ENCODE measurements at regions not wholly inside any gene's neighbourhood (a gene's known extent, or its start where the extent isn't known, plus 50 kb on each side); places are given as distances from the start of the nearest gene placed in this dataset.

DNA sequence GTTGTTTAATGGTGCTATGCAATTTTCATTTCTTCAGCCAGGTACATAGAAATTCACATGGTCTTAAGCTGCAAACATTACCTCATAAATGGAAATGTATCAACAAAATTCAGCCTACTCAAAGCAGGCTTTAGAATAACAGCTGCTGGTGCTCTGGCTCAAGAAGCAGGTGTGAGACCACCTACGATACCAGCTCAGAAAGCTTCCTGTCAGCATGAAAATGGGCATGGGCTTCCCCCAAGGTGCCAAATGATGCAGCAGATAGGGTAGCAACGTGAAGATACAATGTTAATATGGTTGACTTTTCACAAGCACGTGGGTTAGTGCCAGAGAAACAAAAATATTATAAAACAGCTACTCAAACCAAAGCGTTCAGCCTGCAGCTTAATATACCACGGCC is 343.4 kb upstream of the PRICKLE1 start:
- no peak for DNase-seq (ENCODE audit: low read depth, low spot score)
- H2AFZ ChIP-seq (ENCODE audit: low read depth, low read length, poor library complexity, severe bottlenecking) = no peak overlapping the region

More for the DNA sequence above, 343.4 kb upstream of the PRICKLE1 start:
- Histone ChIP-seq H3K79me2 (ENCODE audit: insufficient read depth, low read length) (no peaks in the 10 kb centered on the region), H3K27me3 (ENCODE audit: insufficient read depth, low read length) (no peaks in the 10 kb centered on the region), H4K20me1 (ENCODE audit: insufficient read depth) (no peaks in the 10 kb centered on the region), H3K27ac (ENCODE audit: low read depth, low read length) (no peak overlapping the region), H3K4me1 (ENCODE audit: control insufficient read depth in 1 of 2, insufficient read depth in 2 of 2, low read length in 2 of 2) (no peaks in the 10 kb centered on the region), H3K9me2 (ENCODE audit: insufficient read depth) (no peaks in the 10 kb centered on the region), H3K4me2 (ENCODE audit: low read length) (no peak overlapping the region), H3K9me3 (ENCODE audit: control insufficient read depth in 1 of 2, insufficient read depth in 1 of 2, low read depth in 1 of 2, low read length in 2 of 2) (no peaks in the 10 kb centered on the region), H3K4me3 (replicated peaks in 1 of 2; ENCODE audit: low read depth in 1 of 2, low read length in 2 of 2) (no peak overlapping the region), H3K9ac (ENCODE audit: low read length) (no peak overlapping the region), H3K36me3 (ENCODE audit: control insufficient read depth in 1 of 2, insufficient read depth in 2 of 2, low read length in 2 of 2) (no peaks in the 10 kb centered on the region)
- TF ChIP-seq POLR2A (IDR thresholded peaks at IDR 0.05; ENCODE audit: borderline replicate concordance, extremely low read depth, insufficient read depth, insufficient read length) (no peak), EGR1 (IDR thresholded peaks at IDR 0.05; ENCODE audit: low read depth) (no peak), YY1 (IDR thresholded peaks at IDR 0.05; ENCODE audit: extremely low read depth, insufficient replicate concordance, low read depth, low read length) (no peak), EZH2 (IDR thresholded peaks at IDR 0.05) (no peak), FOSL1 (IDR thresholded peaks at IDR 0.05; ENCODE audit: low read depth) (no peak), CEBPB (IDR thresholded peaks at IDR 0.05; ENCODE audit: low read depth) (no peak), SIN3A (IDR thresholded peaks at IDR 0.05; ENCODE audit: low read depth) (no peak), SRF (IDR thresholded peaks at IDR 0.05; ENCODE audit: low read depth) (no peak), CTCF (IDR thresholded peaks at IDR 0.05 in 2 of 3, conservative IDR thresholded peaks at IDR 0.05 in 1 of 3; ENCODE audit: borderline replicate concordance in 1 of 3, insufficient read depth in 1 of 3, low read depth in 2 of 3, low read length in 2 of 3) (no peak), ZNF274 (IDR thresholded peaks at IDR 0.05; ENCODE audit: low read depth, low read length) (no peak), ZFX (IDR thresholded peaks at IDR 0.05) (no peak), JUND (IDR thresholded peaks at IDR 0.05) (no peak), CBX3 (IDR thresholded peaks at IDR 0.05; ENCODE audit: low read depth) (no peak)
- TF ChIP-seq, protein P1, sequence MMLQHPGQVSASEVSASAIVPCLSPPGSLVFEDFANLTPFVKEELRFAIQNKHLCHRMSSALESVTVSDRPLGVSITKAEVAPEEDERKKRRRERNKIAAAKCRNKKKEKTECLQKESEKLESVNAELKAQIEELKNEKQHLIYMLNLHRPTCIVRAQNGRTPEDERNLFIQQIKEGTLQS (IDR thresholded peaks at IDR 0.05) = no peak
- TF ChIP-seq, protein P2, sequence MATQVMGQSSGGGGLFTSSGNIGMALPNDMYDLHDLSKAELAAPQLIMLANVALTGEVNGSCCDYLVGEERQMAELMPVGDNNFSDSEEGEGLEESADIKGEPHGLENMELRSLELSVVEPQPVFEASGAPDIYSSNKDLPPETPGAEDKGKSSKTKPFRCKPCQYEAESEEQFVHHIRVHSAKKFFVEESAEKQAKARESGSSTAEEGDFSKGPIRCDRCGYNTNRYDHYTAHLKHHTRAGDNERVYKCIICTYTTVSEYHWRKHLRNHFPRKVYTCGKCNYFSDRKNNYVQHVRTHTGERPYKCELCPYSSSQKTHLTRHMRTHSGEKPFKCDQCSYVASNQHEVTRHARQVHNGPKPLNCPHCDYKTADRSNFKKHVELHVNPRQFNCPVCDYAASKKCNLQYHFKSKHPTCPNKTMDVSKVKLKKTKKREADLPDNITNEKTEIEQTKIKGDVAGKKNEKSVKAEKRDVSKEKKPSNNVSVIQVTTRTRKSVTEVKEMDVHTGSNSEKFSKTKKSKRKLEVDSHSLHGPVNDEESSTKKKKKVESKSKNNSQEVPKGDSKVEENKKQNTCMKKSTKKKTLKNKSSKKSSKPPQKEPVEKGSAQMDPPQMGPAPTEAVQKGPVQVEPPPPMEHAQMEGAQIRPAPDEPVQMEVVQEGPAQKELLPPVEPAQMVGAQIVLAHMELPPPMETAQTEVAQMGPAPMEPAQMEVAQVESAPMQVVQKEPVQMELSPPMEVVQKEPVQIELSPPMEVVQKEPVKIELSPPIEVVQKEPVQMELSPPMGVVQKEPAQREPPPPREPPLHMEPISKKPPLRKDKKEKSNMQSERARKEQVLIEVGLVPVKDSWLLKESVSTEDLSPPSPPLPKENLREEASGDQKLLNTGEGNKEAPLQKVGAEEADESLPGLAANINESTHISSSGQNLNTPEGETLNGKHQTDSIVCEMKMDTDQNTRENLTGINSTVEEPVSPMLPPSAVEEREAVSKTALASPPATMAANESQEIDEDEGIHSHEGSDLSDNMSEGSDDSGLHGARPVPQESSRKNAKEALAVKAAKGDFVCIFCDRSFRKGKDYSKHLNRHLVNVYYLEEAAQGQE (IDR thresholded peaks at IDR 0.05; ENCODE audit: low read depth) = no peak
- TF ChIP-seq, protein P3, sequence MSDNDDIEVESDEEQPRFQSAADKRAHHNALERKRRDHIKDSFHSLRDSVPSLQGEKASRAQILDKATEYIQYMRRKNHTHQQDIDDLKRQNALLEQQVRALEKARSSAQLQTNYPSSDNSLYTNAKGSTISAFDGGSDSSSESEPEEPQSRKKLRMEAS (IDR thresholded peaks at IDR 0.05) = no peak
- intact Hi-C loops (cut with micrococcal nuclease) = no loop called here
- ChIA-PET POLR2A (no interaction called here), CTCF (no interaction called here), RAD21 (ENCODE audit: low non-redundant PET in 1 of 2, low total read pairs in 2 of 2, uncharacterized antibody in 2 of 2, unreplicated experiment in 2 of 2) (no interaction called here)
- BruUV-seq (replicated peaks) = no TSS peak
- ATAC-seq = no peak
